ENCODE measurements at regions not wholly inside any gene's neighbourhood (a gene's known extent, or its start where the extent isn't known, plus 50 kb on each side); places are given as distances from the start of the nearest gene placed in this dataset.

GRCh38 chr12:94718114-94718513 lies 67.8 kb upstream of the TMCC3 start:
- H3K27me3 ChIP-seq: no peaks in the 10 kb centered on the region
- DNase-seq: peak; percentile 36 to 77
- H3K36me3 ChIP-seq: no peaks in the 10 kb centered on the region
- peak overlapping the region; percentile 15; the same call in 1 of the 2 replicates for H3K27ac ChIP-seq
- H3K4me1 ChIP-seq: peaks cover 30% of the 10 kb centered on the region
- H3K9me3 ChIP-seq (replicated peaks): no peaks in the 10 kb centered on the region
- H3K4me3 ChIP-seq: no peak overlapping the region

GRCh38 chr12:94717656-94718055 lies 67.3 kb upstream of the TMCC3 start:
- no peaks in the 10 kb centered on the region for H3K9me3 ChIP-seq (replicated peaks)
- H3K36me3 ChIP-seq: no peaks in the 10 kb centered on the region
- H3K27me3 ChIP-seq: no peaks in the 10 kb centered on the region
- DNase-seq: no peak
- peaks cover 34% of the 10 kb centered on the region for H3K4me1 ChIP-seq
- H3K27ac ChIP-seq: no peak overlapping the region; the same call in 1 of the 2 replicates
- no peak overlapping the region for H3K4me3 ChIP-seq

DNA sequence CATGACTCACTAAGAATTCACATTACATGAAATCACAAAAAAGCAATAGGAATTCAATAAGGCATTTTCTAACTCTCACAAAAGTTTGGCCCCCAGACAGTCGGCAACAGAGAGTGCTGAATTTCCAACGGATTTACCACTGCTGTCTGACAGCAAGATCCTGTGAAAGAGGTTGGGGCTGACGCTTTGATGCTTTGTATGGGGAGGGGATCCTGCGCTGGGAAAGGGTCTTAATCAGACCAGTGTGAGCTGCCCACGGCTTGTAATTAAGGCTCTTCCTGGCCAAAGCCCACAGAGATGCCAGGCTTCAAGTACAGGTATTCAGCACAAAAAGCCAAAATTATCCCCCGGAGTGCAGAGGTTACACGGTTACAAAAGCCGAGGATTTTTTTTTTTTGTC lies 66.8 kb upstream of the TMCC3 start:
- DNase-seq: no peak
- H3K27ac ChIP-seq: no peak overlapping the region

GRCh38 chr12:94716339-94716738 lies 66.0 kb upstream of the TMCC3 start:
- Histone ChIP-seq H3K36me3 (no peaks in the 10 kb centered on the region), H3K4me3 (no peak overlapping the region), H3K9me3 (replicated peaks) (no peaks in the 10 kb centered on the region), H3K4me1 (peaks cover 35% of the 10 kb centered on the region), H3K27ac (no peak overlapping the region), H3K27me3 (no peaks in the 10 kb centered on the region)
- DNase-seq: no peak

More for the DNA sequence above, 66.8 kb upstream of the TMCC3 start:
- no peak overlapping the region for H3K4me3 ChIP-seq
- peaks cover 35% of the 10 kb centered on the region for H3K4me1 ChIP-seq
- H3K27me3 ChIP-seq: no peaks in the 10 kb centered on the region
- H3K9me3 ChIP-seq (replicated peaks): no peaks in the 10 kb centered on the region
- H3K36me3 ChIP-seq: no peaks in the 10 kb centered on the region

DNA sequence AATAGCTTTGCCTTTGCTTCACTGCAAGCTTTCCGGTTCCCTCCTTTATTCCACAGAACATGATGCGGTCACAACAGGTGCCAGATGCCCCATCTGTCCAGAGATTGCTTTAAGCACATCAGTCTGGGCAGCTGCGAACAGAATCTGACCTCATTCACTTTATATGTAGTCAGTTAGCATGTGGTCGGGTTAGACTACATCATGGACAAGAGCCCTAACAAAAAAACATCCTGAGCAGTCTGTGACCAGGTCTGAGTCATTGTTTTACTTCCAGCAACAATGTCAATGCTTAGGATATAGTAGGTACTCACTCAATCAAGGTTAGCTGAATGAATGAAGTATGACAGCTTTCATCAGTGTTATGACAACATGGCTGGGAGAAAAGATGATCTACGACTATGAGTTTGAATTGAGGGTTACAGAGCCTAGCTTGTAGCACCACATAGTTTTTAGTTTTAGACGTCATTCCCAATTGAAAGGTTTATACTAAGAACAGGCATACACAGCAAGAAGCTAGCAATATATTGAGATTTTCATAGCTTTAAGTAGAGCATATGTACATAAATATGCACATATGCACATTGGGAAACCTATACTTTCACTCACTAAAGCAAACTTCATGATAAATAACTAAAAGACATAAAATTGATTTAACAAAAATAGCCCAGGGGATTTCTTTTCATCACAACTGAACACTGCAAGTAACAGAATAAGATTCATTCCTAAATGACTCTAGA lies 64.2 kb upstream of the TMCC3 start:
- peak; percentile 89 to 96 for DNase-seq
- H3K9me3 ChIP-seq (replicated peaks): no peaks in the 10 kb centered on the region
- H3K27ac ChIP-seq: peak overlapping the region; percentile 90
- H3K36me3 ChIP-seq: no peaks in the 10 kb centered on the region
- H3K4me3 ChIP-seq: no peak overlapping the region
- H3K27me3 ChIP-seq: no peaks in the 10 kb centered on the region
- peaks cover 35% of the 10 kb centered on the region for H3K4me1 ChIP-seq

GRCh38 chr12:94712815-94713515 lies 62.6 kb upstream of the TMCC3 start:
- H3K4me3 ChIP-seq: no peak overlapping the region
- DNase-seq: peak; percentile 66 to 80
- no peaks in the 10 kb centered on the region for H3K9me3 ChIP-seq (replicated peaks)
- H3K4me1 ChIP-seq: peaks cover 31% of the 10 kb centered on the region
- no peaks in the 10 kb centered on the region for H3K27me3 ChIP-seq
- H3K36me3 ChIP-seq: no peaks in the 10 kb centered on the region
- peak overlapping the region; percentile 90 for H3K27ac ChIP-seq

- peak; percentile 17 to 43 for DNase-seq
- no peak overlapping the region for H3K27ac ChIP-seq
- no peaks in the 10 kb centered on the region for H3K27me3 ChIP-seq
- no peaks in the 10 kb centered on the region for H3K9me3 ChIP-seq (replicated peaks)
- no peak overlapping the region for H3K4me3 ChIP-seq
- H3K4me1 ChIP-seq: peaks cover 25% of the 10 kb centered on the region
- no peaks in the 10 kb centered on the region for H3K36me3 ChIP-seq
These were observed 60.6 kb upstream of the TMCC3 start for GRCh38 chr12:94710933-94711332.

DNA sequence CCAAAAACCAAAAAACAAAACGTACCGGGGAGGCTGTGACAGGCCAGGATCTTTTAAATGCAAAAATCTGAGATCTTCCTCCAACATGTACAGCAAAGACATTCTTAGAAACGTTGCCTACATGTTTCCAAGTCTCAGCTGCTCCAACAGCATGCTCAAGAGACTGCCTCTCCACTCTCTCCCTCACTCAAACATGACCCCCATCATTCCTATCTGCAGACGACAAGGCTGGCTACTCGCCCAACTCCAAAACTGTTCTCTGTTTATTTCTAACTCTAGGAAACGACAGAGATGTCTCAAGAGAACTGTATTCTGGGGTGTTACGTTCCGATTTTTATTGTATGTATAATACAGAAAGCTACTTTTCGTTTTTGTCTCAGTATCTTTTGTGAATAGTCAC lies 57.5 kb upstream of the TMCC3 start:
- Histone ChIP-seq H3K27ac (no peak overlapping the region), H3K9me3 (replicated peaks) (no peaks in the 10 kb centered on the region)
- DNase-seq: no peak

DNA sequence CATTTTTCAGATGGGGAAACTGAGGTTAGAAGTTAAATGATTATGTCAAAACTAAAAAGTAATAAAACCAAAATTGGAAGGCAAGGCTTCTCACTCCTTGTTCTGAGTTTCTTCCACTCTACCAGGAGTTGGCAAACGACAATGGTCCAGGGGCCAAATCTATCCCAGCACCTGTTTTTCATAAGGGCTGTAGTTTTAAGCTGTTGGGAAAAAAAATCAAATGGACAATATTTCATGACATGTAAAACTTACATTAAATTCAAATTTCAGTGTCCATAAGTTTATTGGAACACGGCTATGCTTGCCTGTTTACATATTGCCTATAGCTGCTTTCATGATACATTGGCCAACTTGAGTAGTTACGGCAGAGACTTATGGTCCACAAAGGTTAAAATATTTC lies 56.7 kb upstream of the TMCC3 start:
- 0 out of 2 replicates have a peak, but pooled peaks cover 7% of the 10 kb centered on the region for H3K4me1 ChIP-seq
- H3K4me3 ChIP-seq: no peak overlapping the region
- H3K27me3 ChIP-seq: 0 out of 2 replicates have a peak, but pooled peaks cover 3% of the 10 kb centered on the region
- no peak overlapping the region for H3K27ac ChIP-seq
- no peaks in the 10 kb centered on the region for H3K9me3 ChIP-seq (replicated peaks)
- H3K36me3 ChIP-seq: no peaks in the 10 kb centered on the region
- DNase-seq: no peak

More for the DNA sequence above, 57.5 kb upstream of the TMCC3 start:
- no peaks in the 10 kb centered on the region for H3K36me3 ChIP-seq
- H3K4me3 ChIP-seq: no peak overlapping the region
- H3K4me1 ChIP-seq: peaks cover 10% of the 10 kb centered on the region
- H3K27me3 ChIP-seq: 0 out of 2 replicates have a peak, but pooled peaks cover 3% of the 10 kb centered on the region

- H3K9me3 ChIP-seq (replicated peaks): no peaks in the 10 kb centered on the region
- H3K36me3 ChIP-seq: no peaks in the 10 kb centered on the region
- 0 out of 2 replicates have a peak, but pooled peaks cover 3% of the 10 kb centered on the region for H3K27me3 ChIP-seq
- no peak overlapping the region for H3K4me3 ChIP-seq
- no peak for DNase-seq
- H3K27ac ChIP-seq: no peak overlapping the region
- H3K4me1 ChIP-seq: 0 out of 2 replicates have a peak, but pooled peaks cover 7% of the 10 kb centered on the region
These were observed 55.9 kb upstream of the TMCC3 start for GRCh38 chr12:94706250-94706661.

GRCh38 chr12:94705676-94706075 lies 55.3 kb upstream of the TMCC3 start:
- no peak overlapping the region for H3K4me3 ChIP-seq
- no peaks in the 10 kb centered on the region for H3K9me3 ChIP-seq (replicated peaks)
- no peaks in the 10 kb centered on the region for H3K36me3 ChIP-seq
- H3K27me3 ChIP-seq: 0 out of 2 replicates have a peak, but pooled peaks cover 3% of the 10 kb centered on the region
- DNase-seq: no peak
- 0 out of 2 replicates have a peak, but pooled peaks cover 7% of the 10 kb centered on the region for H3K4me1 ChIP-seq
- H3K27ac ChIP-seq: no peak overlapping the region

DNA sequence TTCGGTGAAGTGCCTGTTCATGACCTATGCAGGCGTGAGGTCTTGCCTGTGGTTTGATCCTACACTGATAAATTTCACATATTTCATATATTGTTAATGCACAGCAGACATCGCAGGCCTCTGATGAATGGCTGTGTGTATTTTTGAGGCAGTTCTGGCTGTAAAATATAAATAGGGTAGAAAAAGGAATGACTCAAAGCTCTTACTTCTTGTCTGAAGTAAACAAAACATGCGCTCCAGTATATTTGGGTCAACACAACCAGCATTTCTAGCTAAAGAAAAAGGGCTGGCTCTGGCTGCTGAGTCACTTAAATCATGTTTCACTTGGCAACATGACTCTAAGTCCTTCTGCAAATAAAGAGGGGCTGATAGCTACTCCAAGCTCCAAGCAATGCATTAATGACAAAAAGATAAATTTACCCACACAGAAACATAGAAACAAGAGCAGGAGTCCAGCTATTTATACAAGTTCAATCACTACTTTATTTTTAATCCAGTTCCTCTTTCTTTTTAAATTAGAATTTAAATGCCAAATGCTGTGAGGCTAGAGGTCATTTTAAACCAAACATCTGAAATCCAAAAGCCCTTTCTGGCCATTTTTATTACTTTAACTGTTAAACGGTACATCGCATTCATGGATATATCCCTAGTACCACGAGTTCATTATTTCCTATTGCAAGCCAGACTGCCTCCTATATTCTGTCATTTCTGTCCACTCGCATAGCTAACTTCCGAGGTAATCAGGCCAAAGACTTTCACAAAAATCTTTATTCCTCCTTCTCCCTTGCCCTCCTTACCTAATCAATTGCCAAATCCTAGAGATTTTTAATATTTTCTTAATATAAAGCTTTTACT lies 54.3 kb upstream of the TMCC3 start:
- no peak for DNase-seq
- Histone ChIP-seq H3K4me1 (0 out of 2 replicates have a peak, but pooled peaks cover 7% of the 10 kb centered on the region), H3K27ac (no peak overlapping the region), H3K27me3 (0 out of 2 replicates have a peak, but pooled peaks cover 3% of the 10 kb centered on the region), H3K4me3 (no peak overlapping the region), H3K9me3 (replicated peaks) (no peaks in the 10 kb centered on the region), H3K36me3 (no peaks in the 10 kb centered on the region)

DNA sequence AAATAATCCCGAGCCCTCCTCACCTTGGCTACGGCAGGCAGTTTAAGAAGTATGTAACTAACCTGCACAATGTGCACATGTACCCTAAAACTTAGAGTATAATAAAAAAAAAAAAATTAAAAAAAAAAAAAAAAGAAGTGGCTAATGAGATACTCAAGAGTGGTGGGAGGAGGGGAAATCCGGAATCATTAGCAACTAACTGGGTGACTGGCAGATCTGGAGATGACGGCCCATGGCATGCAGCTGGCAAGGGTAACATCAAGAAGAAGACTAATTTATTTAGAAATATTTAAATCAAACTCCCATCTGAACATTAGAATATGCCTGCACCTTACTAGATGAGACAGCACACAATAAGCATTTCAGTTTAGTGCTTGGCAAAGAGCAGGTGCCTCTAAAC lies 52.3 kb upstream of the TMCC3 start:
- no peak overlapping the region for H3K4me3 ChIP-seq
- no peak overlapping the region for H3K27ac ChIP-seq
- H3K4me1 ChIP-seq: 0 out of 2 replicates have a peak, but pooled peaks cover 7% of the 10 kb centered on the region
- no peak for DNase-seq
- H3K9me3 ChIP-seq (replicated peaks): no peaks in the 10 kb centered on the region
- 0 out of 2 replicates have a peak, but pooled peaks cover 3% of the 10 kb centered on the region for H3K27me3 ChIP-seq
- no peaks in the 10 kb centered on the region for H3K36me3 ChIP-seq

GRCh38 chr12:94701711-94702110 lies 51.4 kb upstream of the TMCC3 start:
- DNase-seq: no peak
- H3K27me3 ChIP-seq: 0 out of 2 replicates have a peak, but pooled peaks cover 3% of the 10 kb centered on the region
- no peaks in the 10 kb centered on the region for H3K9me3 ChIP-seq (replicated peaks)
- H3K4me1 ChIP-seq: 0 out of 2 replicates have a peak, but pooled peaks cover 7% of the 10 kb centered on the region
- H3K4me3 ChIP-seq: no peak overlapping the region
- H3K36me3 ChIP-seq: no peaks in the 10 kb centered on the region
- no peak overlapping the region for H3K27ac ChIP-seq

All from SJCRH30 (cell line).